ENCODE measurements at regions not wholly inside any gene's neighbourhood (a gene's known extent, or its start where the extent isn't known, plus 50 kb on each side); places are given as distances from the start of the nearest gene placed in this dataset.

DNA sequence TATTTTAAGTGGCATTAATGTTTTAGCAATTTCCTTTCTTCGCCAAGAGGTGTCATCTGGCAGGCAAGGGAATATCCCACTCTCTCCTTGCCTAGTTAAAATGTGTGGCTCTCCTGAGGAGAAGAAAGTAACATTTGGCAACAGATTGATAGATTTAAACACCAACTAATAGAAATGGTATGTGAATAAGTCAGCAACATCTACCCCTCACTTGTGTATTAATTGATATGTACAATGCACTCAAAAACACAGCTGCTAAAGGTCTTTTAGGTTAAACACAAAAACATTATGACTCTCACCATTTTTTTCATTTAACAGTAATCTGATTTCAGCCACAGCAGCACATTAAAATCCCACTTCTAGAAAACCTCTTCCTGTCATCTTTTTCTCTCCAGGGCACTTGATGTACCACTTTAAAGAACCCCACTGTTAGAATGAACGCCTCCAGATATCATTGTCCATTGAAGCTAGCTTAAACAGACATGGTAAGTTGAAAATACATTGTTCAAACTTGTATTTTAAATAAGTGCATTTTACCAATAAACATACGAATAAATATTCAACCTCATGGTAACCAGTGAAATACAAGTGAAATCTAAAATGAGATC is 151.7 kb downstream of the RPAP3 start (continued):
- TF ChIP-seq, protein P1, sequence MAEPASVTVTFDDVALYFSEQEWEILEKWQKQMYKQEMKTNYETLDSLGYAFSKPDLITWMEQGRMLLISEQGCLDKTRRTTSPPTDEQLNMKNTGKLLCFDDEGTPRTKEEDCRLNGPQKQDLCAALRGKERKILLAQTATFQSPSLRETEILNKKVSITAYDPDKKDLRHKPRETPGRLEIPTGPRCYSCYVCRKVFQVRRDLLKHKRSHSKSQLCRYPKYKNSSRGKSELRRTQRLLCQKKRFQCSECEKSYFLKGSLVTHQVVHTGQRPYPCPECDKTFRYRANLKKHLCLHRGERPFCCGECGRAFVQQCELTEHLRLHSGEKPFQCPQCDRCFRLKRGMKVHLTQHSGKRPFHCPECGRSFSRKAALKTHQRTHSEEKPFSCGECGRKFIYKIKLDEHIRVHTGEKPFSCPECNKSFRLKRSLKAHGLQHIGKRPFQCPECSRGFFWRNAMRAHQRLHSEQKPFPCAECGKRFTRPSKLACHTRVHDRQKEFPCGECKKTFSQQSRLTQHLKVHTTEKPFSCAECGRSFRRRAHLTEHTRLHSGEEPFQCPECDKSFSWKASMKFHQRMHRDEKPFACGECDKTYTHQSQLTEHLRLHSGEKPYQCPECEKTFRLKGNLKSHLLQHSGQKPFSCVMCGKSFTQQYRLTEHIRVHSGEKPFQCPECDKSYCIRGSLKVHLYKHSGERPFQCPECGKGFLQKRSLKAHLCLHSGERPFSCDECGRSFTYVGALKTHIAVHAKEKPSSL (CRISPR knock-in tag; conservative IDR thresholded peaks at IDR 0.05): no peak
- no peak for TF ChIP-seq EMX1 (CRISPR knock-in tag; IDR thresholded peaks at IDR 0.05)
- no peak for TF ChIP-seq TP53 (CRISPR knock-in tag; IDR thresholded peaks at IDR 0.05)
- TF ChIP-seq, protein P2, sequence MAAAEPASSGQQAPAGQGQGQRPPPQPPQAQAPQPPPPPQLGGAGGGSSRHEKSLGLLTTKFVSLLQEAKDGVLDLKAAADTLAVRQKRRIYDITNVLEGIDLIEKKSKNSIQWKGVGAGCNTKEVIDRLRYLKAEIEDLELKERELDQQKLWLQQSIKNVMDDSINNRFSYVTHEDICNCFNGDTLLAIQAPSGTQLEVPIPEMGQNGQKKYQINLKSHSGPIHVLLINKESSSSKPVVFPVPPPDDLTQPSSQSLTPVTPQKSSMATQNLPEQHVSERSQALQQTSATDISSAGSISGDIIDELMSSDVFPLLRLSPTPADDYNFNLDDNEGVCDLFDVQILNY (CRISPR knock-in tag; IDR thresholded peaks at IDR 0.05): no peak
- TF ChIP-seq, protein P3, sequence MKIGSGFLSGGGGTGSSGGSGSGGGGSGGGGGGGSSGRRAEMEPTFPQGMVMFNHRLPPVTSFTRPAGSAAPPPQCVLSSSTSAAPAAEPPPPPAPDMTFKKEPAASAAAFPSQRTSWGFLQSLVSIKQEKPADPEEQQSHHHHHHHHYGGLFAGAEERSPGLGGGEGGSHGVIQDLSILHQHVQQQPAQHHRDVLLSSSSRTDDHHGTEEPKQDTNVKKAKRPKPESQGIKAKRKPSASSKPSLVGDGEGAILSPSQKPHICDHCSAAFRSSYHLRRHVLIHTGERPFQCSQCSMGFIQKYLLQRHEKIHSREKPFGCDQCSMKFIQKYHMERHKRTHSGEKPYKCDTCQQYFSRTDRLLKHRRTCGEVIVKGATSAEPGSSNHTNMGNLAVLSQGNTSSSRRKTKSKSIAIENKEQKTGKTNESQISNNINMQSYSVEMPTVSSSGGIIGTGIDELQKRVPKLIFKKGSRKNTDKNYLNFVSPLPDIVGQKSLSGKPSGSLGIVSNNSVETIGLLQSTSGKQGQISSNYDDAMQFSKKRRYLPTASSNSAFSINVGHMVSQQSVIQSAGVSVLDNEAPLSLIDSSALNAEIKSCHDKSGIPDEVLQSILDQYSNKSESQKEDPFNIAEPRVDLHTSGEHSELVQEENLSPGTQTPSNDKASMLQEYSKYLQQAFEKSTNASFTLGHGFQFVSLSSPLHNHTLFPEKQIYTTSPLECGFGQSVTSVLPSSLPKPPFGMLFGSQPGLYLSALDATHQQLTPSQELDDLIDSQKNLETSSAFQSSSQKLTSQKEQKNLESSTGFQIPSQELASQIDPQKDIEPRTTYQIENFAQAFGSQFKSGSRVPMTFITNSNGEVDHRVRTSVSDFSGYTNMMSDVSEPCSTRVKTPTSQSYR (CRISPR knock-in tag; IDR thresholded peaks at IDR 0.05): no peak
- no peak for TF ChIP-seq ETV6 (CRISPR knock-in tag; IDR thresholded peaks at IDR 0.05)
- TF ChIP-seq, protein P4, sequence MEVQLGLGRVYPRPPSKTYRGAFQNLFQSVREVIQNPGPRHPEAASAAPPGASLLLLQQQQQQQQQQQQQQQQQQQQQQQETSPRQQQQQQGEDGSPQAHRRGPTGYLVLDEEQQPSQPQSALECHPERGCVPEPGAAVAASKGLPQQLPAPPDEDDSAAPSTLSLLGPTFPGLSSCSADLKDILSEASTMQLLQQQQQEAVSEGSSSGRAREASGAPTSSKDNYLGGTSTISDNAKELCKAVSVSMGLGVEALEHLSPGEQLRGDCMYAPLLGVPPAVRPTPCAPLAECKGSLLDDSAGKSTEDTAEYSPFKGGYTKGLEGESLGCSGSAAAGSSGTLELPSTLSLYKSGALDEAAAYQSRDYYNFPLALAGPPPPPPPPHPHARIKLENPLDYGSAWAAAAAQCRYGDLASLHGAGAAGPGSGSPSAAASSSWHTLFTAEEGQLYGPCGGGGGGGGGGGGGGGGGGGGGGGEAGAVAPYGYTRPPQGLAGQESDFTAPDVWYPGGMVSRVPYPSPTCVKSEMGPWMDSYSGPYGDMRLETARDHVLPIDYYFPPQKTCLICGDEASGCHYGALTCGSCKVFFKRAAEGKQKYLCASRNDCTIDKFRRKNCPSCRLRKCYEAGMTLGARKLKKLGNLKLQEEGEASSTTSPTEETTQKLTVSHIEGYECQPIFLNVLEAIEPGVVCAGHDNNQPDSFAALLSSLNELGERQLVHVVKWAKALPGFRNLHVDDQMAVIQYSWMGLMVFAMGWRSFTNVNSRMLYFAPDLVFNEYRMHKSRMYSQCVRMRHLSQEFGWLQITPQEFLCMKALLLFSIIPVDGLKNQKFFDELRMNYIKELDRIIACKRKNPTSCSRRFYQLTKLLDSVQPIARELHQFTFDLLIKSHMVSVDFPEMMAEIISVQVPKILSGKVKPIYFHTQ (CRISPR knock-in tag; IDR thresholded peaks at IDR 0.05): no peak
- TF ChIP-seq, protein P5, sequence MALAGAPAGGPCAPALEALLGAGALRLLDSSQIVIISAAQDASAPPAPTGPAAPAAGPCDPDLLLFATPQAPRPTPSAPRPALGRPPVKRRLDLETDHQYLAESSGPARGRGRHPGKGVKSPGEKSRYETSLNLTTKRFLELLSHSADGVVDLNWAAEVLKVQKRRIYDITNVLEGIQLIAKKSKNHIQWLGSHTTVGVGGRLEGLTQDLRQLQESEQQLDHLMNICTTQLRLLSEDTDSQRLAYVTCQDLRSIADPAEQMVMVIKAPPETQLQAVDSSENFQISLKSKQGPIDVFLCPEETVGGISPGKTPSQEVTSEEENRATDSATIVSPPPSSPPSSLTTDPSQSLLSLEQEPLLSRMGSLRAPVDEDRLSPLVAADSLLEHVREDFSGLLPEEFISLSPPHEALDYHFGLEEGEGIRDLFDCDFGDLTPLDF (CRISPR knock-in tag; IDR thresholded peaks at IDR 0.05): no peak
- TF ChIP-seq, protein P6, sequence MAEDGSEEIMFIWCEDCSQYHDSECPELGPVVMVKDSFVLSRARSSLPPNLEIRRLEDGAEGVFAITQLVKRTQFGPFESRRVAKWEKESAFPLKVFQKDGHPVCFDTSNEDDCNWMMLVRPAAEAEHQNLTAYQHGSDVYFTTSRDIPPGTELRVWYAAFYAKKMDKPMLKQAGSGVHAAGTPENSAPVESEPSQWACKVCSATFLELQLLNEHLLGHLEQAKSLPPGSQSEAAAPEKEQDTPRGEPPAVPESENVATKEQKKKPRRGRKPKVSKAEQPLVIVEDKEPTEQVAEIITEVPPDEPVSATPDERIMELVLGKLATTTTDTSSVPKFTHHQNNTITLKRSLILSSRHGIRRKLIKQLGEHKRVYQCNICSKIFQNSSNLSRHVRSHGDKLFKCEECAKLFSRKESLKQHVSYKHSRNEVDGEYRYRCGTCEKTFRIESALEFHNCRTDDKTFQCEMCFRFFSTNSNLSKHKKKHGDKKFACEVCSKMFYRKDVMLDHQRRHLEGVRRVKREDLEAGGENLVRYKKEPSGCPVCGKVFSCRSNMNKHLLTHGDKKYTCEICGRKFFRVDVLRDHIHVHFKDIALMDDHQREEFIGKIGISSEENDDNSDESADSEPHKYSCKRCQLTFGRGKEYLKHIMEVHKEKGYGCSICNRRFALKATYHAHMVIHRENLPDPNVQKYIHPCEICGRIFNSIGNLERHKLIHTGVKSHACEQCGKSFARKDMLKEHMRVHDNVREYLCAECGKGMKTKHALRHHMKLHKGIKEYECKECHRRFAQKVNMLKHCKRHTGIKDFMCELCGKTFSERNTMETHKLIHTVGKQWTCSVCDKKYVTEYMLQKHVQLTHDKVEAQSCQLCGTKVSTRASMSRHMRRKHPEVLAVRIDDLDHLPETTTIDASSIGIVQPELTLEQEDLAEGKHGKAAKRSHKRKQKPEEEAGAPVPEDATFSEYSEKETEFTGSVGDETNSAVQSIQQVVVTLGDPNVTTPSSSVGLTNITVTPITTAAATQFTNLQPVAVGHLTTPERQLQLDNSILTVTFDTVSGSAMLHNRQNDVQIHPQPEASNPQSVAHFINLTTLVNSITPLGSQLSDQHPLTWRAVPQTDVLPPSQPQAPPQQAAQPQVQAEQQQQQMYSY (CRISPR knock-in tag; IDR thresholded peaks at IDR 0.05): no peak
- no peak for TF ChIP-seq ELF4 (CRISPR knock-in tag; IDR thresholded peaks at IDR 0.05; ENCODE audit: low read depth)
- no peak for TF ChIP-seq CBFB (CRISPR knock-in tag; IDR thresholded peaks at IDR 0.05; ENCODE audit: low read depth)
- no peak for TF ChIP-seq NFE2L1 (CRISPR knock-in tag; IDR thresholded peaks at IDR 0.05)

DNA sequence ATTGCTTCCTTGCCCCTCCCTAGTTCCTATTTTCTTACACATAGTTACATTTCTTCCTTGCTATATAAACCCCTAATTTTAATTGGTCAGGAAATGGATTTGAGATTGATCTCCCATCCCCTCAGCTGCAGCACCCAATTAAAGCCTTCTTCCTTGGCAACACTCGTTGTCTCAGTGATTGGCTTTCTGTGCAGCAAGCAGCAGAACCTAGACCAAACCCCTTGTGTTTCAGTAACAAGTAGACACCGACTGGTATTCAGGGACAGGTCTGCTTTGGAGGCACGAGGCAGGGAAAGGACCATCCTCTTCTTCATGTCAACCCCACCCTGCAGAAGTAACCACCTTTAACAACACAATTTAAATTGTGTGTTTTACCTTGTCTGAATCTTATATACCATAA is 152.6 kb downstream of the RPAP3 start:
- POLR2A ChIA-PET: no interaction called here
- peaks cover 44% of the 10 kb centered on the region for H3K9me3 Mint-ChIP-seq
- no peak overlapping the region for H3K27ac Mint-ChIP-seq
- no peak overlapping the region for H3K4me3 Mint-ChIP-seq
- DNase-seq (ENCODE audit: low spot score) (no peak), ATAC-seq (no peak)
- CTCF ChIA-PET: no interaction called here
- TF ChIP-seq, protein P7, sequence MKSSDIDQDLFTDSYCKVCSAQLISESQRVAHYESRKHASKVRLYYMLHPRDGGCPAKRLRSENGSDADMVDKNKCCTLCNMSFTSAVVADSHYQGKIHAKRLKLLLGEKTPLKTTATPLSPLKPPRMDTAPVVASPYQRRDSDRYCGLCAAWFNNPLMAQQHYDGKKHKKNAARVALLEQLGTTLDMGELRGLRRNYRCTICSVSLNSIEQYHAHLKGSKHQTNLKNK (CRISPR knock-in tag; IDR thresholded peaks at IDR 0.05): no peak
- TF ChIP-seq SOX15 (CRISPR knock-in tag; IDR thresholded peaks at IDR 0.05): no peak
- TF ChIP-seq, protein P8, sequence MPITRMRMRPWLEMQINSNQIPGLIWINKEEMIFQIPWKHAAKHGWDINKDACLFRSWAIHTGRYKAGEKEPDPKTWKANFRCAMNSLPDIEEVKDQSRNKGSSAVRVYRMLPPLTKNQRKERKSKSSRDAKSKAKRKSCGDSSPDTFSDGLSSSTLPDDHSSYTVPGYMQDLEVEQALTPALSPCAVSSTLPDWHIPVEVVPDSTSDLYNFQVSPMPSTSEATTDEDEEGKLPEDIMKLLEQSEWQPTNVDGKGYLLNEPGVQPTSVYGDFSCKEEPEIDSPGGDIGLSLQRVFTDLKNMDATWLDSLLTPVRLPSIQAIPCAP (CRISPR knock-in tag; IDR thresholded peaks at IDR 0.05): no peak
- no peak for TF ChIP-seq ZNF416 (CRISPR knock-in tag; IDR thresholded peaks at IDR 0.05)
- TF ChIP-seq, protein P9, sequence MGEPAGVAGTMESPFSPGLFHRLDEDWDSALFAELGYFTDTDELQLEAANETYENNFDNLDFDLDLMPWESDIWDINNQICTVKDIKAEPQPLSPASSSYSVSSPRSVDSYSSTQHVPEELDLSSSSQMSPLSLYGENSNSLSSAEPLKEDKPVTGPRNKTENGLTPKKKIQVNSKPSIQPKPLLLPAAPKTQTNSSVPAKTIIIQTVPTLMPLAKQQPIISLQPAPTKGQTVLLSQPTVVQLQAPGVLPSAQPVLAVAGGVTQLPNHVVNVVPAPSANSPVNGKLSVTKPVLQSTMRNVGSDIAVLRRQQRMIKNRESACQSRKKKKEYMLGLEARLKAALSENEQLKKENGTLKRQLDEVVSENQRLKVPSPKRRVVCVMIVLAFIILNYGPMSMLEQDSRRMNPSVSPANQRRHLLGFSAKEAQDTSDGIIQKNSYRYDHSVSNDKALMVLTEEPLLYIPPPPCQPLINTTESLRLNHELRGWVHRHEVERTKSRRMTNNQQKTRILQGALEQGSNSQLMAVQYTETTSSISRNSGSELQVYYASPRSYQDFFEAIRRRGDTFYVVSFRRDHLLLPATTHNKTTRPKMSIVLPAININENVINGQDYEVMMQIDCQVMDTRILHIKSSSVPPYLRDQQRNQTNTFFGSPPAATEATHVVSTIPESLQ (CRISPR knock-in tag; IDR thresholded peaks at IDR 0.05): no peak
- H3K36me3 Mint-ChIP-seq: peaks cover 37% of the 10 kb centered on the region
- no peaks in the 10 kb centered on the region; the same call in 1 of the 2 replicates for H3K27me3 Mint-ChIP-seq (ENCODE audit: low read depth)
- H3K4me1 Mint-ChIP-seq: peaks cover 16% of the 10 kb centered on the region

Data from WTC11 (cell line).